GM18861 (cell line): ENCODE measurements at regions not wholly inside any gene's neighbourhood (a gene's known extent, or its start where the extent isn't known, plus 50 kb on each side); places are given as distances from the start of the nearest gene placed in this dataset.
"Not testable (repeated sequence)": the region's sequence is repeated elsewhere in the genome, so short reads cannot be mapped to it uniquely, and the experiment has no call there.

ENCODE experiments used
- ATAC-seq: cut with Tn5 transposase; IDR thresholded peaks from one replicate; pipeline ENCODE4 v1.9.1; 2021; ENCODE audit not compliant: unreplicated experiment

DNA sequence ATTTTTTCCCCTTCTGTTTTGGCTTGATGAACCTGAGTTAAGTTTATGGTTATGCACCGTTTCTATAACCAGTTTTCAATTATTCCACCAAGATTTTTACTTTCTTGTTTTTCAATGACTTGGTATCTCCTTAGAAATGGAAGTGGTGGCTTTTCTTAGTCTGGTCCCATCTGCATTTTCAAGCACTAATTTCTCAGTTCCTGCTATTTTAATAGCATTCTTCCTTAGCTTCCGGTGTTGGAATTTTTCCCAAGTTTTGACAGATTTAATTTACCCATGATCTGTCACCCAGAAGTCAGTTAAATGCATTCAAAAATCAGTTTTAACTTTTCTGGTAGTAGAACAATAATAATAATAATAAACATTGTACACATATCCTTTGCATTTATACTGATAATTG is 184.6 kb upstream of the OLFM3 start:
- ATAC-seq, result no peak

DNA sequence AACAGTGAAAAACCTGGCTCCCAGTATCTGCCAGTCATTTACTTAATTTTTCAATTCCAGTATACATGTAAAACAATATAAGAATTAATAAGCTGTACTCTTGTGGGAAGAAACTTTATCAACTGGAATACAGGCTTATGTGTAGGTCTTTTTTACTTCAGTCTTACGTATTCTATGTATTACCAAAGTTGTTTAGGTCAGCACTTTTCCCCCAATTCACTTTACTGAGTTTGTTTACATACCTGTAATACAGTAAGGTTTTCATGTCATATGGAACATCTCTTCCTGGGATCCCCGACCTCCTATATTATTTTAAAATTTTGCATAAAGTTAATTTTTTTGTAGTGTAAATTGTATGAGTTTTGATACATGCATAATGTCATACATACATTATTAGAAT is 181.8 kb upstream of the OLFM3 start:
- ATAC-seq, result no peak

DNA sequence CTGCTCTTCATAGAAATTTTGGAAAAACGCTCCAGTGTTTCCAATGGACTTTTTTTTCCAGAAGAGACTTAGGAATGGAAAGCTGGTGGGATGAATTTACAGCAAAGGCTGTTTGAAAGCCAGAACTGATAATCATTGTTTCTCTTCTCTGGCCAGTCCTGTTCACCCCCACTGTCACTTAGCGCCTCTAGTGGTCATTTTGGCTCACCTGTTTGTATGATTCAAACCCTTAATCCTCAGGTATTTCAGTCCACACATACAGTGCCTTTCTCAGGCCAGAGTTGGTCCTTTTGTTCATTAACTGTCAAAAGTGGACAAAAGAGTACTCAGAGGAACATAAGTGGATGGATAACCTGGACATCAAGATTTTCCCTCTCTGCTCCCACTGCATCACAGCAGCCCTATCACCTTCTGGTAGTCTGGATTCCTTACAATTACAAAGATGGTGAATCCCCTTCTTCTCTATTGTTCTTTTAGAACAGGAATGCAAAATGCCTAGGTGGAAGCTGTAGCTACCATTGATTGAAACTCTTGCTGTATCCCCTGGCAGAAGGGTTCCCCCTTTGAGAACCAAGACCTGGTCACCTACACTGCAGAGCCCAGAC is 177.6 kb upstream of the OLFM3 start:
- peak; percentile 81 for ATAC-seq

DNA sequence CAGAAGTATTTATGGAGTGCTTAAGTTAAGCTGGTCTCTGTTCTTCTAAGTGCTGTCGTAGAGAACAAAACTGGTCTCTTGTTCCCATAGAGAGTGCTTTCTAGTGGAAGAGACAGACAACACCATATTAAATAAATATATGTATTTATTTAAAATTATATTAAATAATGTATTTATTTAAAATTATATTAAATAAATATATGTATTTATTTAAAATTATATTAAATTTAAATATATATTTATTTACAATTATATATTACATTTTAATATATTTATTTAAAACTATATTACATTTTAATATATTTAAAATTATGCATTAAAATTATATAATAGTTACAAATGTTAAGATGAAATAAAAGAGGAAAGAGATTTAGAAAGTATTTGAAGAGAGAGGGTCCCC is 175.5 kb upstream of the OLFM3 start:
- ATAC-seq, result no peak

DNA sequence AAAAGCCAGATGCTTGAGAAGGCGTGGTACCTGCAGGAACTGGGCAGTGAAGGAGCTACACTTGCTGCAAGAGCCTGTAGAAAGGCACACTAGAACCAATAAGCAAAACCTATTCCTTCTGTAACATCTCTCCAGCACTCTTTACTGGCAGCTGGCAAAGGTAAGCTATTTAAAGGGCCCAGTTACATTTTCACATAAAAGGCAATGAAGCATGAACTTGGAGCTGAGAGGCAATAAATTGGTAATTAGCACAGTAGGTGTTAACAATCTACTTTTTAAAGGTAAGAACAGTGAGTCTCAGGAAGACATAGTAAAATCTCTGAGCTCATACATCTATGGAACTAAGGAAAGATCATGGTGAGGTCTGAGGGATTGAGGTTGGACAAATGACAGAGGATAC is 167.1 kb upstream of the OLFM3 start:
- ATAC-seq, result no peak

DNA sequence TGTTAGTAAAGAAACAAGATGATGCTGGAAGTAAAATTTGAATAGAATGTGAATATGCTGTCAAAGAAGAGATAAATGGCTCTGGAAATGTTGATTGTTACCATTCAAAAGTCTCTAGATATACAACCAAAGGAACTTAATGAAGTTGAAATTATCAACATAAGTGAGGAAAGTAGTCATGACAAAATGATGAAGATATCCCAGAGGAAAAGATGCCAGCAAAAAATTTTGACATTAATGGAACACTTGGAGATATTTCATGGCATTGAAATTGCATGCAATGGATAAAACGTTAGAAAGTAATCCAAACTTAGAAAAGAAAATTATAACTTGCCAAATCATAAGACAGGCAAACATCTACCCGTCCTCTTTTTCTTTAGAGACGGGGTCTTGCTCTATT is 154.5 kb upstream of the OLFM3 start:
- ATAC-seq, result no peak

DNA sequence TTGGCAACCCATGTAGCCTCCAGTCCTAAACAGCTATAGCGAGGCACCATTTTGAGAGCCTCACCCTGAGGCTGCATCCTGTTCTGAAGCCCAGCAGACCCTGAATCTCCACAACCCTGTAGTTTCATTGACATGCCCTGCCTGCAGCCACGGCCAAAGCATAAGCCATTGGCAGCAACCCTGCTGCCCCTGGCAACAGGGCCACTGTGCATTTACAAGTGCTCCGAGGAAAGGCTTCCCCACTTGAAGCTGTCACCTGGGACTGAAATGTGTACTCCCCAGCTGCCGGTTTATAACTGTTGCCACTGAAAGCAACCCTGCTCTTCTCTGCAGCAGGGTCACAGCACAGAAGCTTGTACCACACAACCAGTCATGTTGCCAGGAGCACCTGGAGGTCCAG is 124.2 kb upstream of the OLFM3 start:
- ATAC-seq, result no peak

DNA sequence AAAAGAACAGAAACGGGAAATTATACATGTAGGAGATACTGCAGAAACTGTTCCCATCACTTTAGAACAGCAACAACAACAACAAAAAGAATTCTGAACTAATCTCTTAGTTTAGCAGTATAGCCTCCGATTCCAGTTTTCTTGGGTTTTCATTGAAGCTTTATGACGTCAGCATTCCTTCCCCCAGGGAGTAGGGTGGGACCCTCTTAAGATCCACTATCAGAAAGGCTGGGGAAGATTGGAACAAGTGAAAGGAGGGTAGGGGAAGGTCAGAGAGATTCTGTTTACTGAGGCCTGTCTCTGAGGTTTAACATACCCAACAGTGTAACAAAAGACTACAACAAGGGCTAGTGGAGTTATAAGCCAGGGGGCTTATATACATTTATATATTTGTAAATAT is 121.4 kb upstream of the OLFM3 start:
- ATAC-seq, result no peak

DNA sequence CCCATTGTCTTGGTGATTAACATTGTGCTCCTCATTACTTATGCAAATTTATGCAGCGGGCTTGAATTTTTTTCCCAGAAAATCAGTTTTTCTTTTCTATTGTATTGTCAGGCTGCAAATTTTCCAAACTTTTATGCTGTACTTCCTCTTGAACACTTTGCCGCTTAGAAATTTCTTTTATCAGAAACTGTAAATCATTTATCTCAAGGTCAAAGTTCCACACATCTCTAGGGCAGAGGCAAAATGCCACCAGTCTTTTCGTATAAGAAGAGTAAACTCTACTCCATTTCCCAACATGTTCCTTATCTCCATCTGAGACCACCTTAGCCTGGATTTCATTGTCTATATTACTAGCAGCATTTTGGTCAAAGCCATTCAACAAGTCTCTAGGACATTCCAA is 113.9 kb upstream of the OLFM3 start:
- ATAC-seq, result no peak

DNA sequence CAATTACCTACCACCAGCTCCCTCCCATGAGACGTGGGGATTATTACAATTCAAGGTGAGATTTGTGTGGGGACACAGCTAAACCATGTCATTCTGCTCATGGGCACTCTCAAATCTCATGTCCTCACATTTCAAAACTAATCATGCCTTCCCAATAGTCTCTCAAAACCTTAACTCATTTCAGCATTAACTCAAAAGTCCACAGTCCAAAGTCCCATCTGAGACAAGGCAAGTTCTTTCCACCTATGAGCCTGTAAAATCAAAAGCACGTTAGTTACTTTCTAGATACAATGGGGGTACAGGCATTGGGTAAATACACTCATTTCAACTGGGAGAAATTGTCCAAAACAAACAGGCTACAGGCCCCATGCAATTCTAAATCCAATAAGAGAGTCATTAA is 112.8 kb upstream of the OLFM3 start:
- not testable (repeated sequence) for ATAC-seq

DNA sequence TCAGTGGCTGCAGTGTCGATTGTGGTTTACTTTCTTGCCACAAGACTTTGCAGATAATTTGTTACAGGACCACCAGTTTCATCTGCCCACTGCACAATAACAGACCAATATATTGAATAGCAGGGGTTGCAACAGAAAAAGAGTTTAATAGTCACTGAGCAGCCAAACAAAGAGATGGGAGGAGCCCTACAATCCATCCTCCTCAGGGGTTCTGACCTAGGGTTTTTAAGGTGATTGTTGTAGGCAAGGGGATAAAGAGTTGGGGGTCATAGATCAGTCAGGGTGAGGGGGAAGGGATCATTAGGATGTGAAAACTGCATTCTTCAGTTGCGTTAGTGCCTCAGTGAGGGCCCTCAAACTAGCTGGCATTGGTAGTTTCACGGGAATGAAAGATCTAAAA is 110.7 kb upstream of the OLFM3 start:
- no peak for ATAC-seq

DNA sequence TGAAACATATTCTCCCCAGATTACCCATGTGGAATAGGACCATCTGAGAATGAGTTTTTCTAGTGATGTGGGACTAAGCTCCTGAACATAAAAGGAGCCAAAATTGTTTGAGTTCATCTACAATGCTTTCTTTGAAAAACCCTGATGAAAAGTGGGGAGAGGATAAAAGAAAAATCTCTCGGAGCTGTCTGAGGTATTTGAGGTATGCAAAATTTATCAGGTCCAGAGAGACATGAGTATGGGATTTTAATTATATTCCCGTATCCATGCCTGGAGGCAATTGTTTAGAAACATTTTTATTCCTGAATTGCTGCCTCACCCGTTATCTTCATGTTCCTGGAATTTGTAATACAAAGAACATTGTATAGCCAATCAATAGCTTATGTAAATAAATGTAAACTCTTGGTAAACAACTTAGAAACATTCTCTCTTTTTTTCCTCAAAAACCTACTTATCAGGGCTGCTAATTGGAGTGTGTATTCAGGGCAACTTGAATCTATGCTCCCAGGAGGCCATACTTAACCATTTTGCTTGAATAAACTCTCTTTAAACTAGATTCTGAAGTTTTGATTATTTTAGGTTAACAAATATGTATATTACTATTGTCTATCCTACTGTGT is 109.3 kb upstream of the OLFM3 start:
- ATAC-seq, result no peak

DNA sequence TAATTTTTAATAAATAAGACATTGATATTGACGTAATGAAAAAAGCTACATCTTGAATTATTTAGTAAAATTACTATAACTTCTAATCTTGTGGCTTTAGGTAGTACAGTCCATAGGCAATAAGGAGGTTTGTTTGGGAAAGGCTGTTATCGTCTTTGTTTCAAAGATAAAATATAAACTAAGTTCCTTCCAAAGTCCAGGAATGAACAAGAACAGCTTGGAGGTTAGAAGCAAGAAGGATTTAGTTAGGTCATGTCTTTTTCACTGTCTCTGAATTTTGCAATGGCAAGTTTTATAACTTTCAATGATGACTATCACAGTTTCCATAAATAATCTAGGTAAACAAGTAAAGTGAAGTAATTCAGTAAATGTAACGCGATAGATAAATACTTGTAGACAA is 106.9 kb upstream of the OLFM3 start:
- no peak for ATAC-seq

DNA sequence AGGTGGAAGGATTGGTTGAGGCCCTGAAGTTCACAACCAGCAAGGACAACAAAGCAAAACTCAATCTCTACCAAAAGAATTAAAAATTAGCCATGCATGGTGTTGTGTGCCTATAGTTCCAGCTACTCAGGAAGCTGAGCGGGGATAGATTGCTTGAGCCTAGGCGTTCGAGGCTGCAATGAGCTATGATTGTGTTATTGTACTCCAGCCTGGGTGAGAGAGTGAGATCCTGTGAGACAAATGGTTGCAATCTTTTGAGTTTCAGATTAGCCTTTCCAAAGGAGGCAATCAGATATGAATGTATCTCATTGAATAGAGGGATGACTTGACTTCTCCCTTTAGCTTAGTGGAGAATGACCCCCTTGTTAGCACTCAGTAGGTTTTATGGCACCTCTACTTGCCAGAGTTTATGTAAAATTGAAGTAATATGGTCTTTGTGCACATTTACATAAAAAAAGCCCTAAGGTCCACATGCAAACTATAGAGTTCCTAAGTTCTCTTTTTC is 105.6 kb upstream of the OLFM3 start:
- ATAC-seq, result no peak

DNA sequence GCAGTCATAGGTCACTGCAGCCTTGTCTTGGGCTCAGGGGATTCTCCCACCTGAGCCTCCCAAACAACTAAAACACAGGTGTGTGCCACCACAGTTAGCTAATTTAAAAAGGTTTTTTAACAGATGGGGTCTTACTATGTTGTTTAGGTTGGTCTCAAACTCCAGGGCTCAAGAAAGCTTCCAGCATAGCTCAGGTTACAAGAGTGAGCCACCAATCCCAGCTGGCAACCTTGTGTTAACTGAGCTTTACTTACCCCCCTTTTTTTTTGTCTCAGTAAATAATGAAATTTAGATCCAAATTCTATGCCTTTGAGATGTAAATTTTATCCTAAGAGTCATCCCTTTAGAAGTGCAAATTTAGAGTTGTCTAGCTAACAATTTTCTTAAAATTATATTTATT is 103.9 kb upstream of the OLFM3 start:
- ATAC-seq, result no peak

DNA sequence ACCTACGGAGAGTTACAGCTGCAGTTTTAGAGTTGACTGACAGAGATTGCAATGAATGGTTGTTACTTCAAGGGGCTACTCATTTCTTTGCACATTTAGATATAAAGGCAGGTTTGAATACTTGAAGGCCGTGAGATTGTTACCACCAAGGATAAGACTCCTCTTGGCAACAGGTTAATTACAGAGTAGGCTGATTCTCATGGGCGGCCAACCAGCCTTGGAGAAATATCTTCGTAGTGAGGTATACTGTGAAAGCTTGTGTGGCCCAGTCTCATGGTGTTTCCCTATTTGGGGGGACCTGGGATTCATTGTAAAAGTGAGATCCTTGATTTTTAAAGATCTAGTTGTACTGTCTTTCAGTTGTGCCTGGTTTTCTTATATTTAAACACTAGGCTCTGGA is 103.2 kb upstream of the OLFM3 start:
- no peak for ATAC-seq

DNA sequence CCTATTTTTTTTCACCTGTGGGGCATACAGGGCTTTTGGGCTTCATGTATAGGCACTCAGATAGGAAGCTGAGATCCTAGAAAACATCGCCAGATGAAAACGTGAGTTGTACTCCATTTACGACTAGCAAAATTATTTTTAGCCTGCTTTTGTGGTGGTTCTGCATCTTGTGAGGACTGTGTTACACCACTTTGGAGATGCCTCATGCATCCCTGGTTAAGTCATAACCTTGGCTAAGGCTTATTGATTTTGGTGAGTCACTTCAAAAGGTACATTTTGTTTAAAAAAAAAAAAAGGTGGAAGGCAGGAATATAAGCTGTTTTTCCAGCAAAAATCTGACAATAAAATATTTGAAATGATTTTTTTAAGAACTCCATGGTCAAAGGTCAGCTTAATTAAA is 101.8 kb upstream of the OLFM3 start:
- ATAC-seq, result no peak

DNA sequence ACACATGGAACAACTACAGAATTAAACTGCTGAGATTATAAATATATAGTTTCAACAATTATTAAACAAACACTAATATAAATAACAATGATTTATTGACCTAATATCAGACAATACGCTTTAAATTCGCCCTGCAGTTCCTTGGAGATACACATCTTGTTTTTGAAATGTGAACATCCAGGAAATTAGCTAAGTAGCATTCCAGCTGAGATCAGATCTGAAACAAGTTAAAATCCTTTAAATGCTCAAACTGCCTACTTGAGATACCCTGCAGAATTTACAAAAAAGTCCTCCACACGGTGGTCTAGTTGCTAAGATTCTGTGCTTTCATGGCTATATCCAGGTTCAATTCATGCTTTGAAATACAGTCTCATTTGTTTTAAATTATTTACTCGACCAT is 101.4 kb upstream of the OLFM3 start:
- no peak for ATAC-seq

DNA sequence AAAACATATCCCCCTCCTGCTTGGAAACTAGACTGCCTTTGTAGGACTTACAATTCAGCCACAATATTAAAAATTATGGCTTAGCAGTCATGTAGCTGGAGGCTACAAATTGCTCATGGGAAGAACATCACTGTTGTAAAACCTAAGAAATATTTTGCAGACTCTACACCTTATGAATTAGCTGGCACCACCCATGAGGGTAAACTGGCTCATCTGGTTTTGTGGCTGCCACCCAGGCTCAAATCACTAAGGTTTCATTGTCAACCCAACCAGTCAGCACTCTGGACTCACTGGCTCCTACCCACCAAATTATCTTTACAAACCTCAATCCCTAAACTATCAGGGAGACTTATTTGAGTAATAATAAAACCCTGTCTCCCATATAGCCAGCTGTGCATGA is 100.7 kb upstream of the OLFM3 start:
- no peak for ATAC-seq

DNA sequence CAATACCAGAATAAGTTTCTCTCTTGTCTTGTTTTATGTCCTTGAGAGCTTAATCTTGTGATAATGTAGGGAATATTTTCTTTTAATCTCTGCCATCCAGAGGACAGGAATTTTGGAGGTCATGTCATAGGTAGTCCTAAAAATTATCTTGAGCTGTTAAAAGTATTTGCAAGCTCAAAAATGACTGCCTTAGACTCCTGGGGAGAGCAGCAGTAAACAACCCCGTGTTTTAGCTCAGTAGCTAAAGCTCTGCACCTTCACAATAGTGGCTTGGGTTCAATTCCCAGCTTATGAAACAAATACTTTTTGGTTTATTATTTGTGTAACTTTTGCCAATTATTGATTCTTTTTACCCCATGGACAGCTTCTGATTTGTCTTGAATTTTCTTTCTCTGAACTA is 99.4 kb upstream of the OLFM3 start:
- no peak for ATAC-seq

DNA sequence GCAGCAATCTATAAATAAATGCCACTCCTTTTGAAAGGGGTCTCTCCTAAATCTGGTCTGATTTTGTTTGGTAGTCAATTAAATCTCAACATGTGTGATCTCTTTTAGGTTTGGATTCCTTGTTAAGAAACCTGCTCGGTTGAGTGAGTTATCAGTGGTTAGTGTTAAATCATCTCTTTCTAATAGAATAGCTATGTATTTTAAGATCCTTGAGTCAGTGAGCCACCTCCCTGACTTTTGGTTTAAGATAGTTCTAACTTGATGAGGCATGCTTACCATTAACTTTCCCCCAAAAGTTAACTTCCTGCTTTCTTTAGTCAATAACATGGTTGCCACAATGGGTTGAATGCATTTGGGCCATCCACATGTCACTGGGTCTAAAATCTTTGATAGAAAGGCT is 93.1 kb upstream of the OLFM3 start:
- no peak for ATAC-seq

DNA sequence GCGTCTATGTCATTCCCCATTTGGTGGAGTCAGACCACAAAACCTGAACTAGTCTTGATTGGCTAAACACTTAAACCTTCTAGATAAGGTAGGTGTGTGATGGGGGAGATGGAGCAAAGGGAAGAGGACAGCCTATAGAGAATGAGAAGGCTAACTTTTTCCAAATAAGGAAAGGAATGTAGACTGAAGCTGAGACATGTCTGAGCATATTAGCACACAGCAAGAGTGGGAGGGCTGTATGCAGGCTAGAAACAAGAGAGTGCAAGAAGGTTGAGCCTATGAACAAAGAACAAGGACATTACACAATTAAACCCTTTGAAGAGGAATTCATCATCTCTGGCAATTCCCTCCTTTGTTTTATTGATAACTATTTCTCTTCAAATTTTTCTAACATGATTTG is 89.2 kb upstream of the OLFM3 start:
- no peak for ATAC-seq
